OCI-LY3 (cell line): ENCODE measurements at regions not wholly inside any gene's neighbourhood (a gene's known extent, or its start where the extent isn't known, plus 50 kb on each side); places are given as distances from the start of the nearest gene placed in this dataset.

Source experiments
- EZH2phosphoT487 ChIP-seq: fragments of 200-600 bp; shearing (Covaris generic); IDR thresholded peaks from 2 replicates; pipeline ENCODE4 v1.6.1; 2018; ENCODE audit warnings: antibody characterized with exemption, mixed run types, low read depth
- TF ChIP-seq, protein P1 (sequence below): fragments of 200-600, 300-600 bp; sonication (generic); IDR thresholded peaks from 2 replicates; pipeline ENCODE4 v1.5.1; 2014; ENCODE audit warnings: antibody characterized with exemption, low read length, low read depth

DNA sequence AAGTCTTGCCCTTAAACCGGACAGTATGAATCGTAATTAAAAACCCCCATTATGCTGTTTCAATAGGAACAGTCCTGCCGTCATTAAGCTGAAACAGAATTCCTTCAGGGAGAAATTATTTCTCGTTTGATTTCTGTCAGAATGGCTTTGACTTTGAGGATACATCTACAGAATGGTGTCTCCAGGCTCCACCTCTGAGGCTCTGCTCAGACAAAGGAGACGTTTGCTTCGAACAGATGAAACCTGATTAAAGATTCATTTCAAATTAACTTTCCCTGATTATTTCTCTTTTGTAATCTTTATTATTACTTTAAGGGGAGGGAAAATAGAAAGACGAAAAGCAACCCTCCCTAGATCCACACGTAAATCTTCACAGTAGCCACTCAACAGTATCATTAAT lies 106.9 kb downstream of the TMEM114 start:
- TF ChIP-seq, protein P1, sequence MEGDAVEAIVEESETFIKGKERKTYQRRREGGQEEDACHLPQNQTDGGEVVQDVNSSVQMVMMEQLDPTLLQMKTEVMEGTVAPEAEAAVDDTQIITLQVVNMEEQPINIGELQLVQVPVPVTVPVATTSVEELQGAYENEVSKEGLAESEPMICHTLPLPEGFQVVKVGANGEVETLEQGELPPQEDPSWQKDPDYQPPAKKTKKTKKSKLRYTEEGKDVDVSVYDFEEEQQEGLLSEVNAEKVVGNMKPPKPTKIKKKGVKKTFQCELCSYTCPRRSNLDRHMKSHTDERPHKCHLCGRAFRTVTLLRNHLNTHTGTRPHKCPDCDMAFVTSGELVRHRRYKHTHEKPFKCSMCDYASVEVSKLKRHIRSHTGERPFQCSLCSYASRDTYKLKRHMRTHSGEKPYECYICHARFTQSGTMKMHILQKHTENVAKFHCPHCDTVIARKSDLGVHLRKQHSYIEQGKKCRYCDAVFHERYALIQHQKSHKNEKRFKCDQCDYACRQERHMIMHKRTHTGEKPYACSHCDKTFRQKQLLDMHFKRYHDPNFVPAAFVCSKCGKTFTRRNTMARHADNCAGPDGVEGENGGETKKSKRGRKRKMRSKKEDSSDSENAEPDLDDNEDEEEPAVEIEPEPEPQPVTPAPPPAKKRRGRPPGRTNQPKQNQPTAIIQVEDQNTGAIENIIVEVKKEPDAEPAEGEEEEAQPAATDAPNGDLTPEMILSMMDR: no peak
- TF ChIP-seq EZH2phosphoT487: no peak
